Breast epithelium (tissue), 3 donors: ENCODE measurements at regions not wholly inside any gene's neighbourhood (a gene's known extent, or its start where the extent isn't known, plus 50 kb on each side); places are given as distances from the start of the nearest gene placed in this dataset.

Experiments used
- CTCF ChIP-seq, 3 donors: fragments of 450-650 bp; IDR thresholded peaks; one replicate each; pipeline ENCODE4 v1.5.1; 2016 to 2017; ENCODE audit warnings: antibody characterized with exemption in 3 of 3, mild to moderate bottlenecking in 3 of 3, moderate library complexity in 3 of 3
- POLR2AphosphoS5 ChIP-seq, 3 donors: sonication (generic); formaldehyde crosslinking; IDR thresholded peaks; one replicate each; pipeline ENCODE4 v1.6.1; 2017; ENCODE audit warnings: antibody characterized with exemption in 3 of 3

GRCh38 chrX:148204195-148204594 lies 223.1 kb downstream of the FMR1NB start:
- TF ChIP-seq CTCF (IDR thresholded peaks at IDR 0.05) (no peak), POLR2AphosphoS5 (IDR thresholded peaks at IDR 0.05) (no peak)
